NCI-H526 treated with DMSO at 0.1 percent for 48 hours (cell line): ENCODE measurements at regions not wholly inside any gene's neighbourhood (a gene's known extent, or its start where the extent isn't known, plus 50 kb on each side); places are given as distances from the start of the nearest gene placed in this dataset.
A peak's percentile ranks its signal among the peaks of the same experiment; 100 is the strongest.

Experiments
- DNase-seq: peaks from one replicate; lab custom pipeline; 2025; lab: John Stamatoyannopoulos, UW

GRCh38 chr5:3957658-3958057, 362.0 kb downstream of the IRX1 start:
- no peak for DNase-seq

- DNase-seq, result no peak
Observed at GRCh38 chr5:3958389-3958788, 362.8 kb downstream of the IRX1 start.

- DNase-seq, result no peak
Observed at GRCh38 chr5:3962113-3962512, 366.5 kb downstream of the IRX1 start.

- no peak for DNase-seq
Observed at GRCh38 chr5:3963652-3964051, 368.0 kb downstream of the IRX1 start.

GRCh38 chr5:3980156-3980555, 384.5 kb downstream of the IRX1 start:
- DNase-seq, result no peak

GRCh38 chr5:3987867-3988266, 392.2 kb downstream of the IRX1 start:
- DNase-seq, result no peak

GRCh38 chr5:3993856-3994473, 398.3 kb downstream of the IRX1 start:
- no peak for DNase-seq

GRCh38 chr5:3994628-3995027, 399.0 kb downstream of the IRX1 start:
- no peak for DNase-seq

GRCh38 chr5:3995954-3996619, 400.5 kb downstream of the IRX1 start:
- DNase-seq, result peak; percentile 24

GRCh38 chr5:3996707-3997336, 401.2 kb downstream of the IRX1 start:
- peak; percentile 6 for DNase-seq

- no peak for DNase-seq
Observed at GRCh38 chr5:3997670-3998069, 402.0 kb downstream of the IRX1 start.

- DNase-seq, result no peak
Observed at GRCh38 chr5:3999929-4000328, 404.3 kb downstream of the IRX1 start.

- no peak for DNase-seq
Observed at GRCh38 chr5:4001004-4001403, 405.4 kb downstream of the IRX1 start.

GRCh38 chr5:4001758-4002533, 406.3 kb downstream of the IRX1 start:
- no peak for DNase-seq

- no peak for DNase-seq
Observed at GRCh38 chr5:4005335-4005734, 409.7 kb downstream of the IRX1 start.

- no peak for DNase-seq
Observed at GRCh38 chr5:4007001-4007400, 411.4 kb downstream of the IRX1 start.

- no peak for DNase-seq
Observed at GRCh38 chr5:4011943-4012342, 416.3 kb downstream of the IRX1 start.

- DNase-seq, result no peak
Observed at GRCh38 chr5:4013106-4013898, 417.7 kb downstream of the IRX1 start.

- no peak for DNase-seq
Observed at GRCh38 chr5:4015709-4016108, 420.1 kb downstream of the IRX1 start.

GRCh38 chr5:4017076-4017803, 421.6 kb downstream of the IRX1 start:
- DNase-seq, result no peak

- no peak for DNase-seq
Observed at GRCh38 chr5:4018007-4018406, 422.4 kb downstream of the IRX1 start.
